Heart right ventricle (tissue), 16 donors: ENCODE measurements at regions not wholly inside any gene's neighbourhood (a gene's known extent, or its start where the extent isn't known, plus 50 kb on each side); places are given as distances from the start of the nearest gene placed in this dataset.
"Not testable (repeated sequence)": the region's sequence is repeated elsewhere in the genome, so short reads cannot be mapped to it uniquely, and the experiment has no call there.

Experiments used
- ATAC-seq, 8 donors: fragments of 200-7000 bp; cut with Tn5 transposase; one replicate each; pipeline ENCODE4 v1.9.1; 2020; ENCODE audit warnings: mild to moderate bottlenecking in 8 of 8, moderate library complexity in 8 of 8, moderate number of reproducible peaks in 1 of 8
- DNase-seq, 2 donors: peaks; one replicate each; pipeline ENCODE4 v3.0.0-alpha.2; 2020
- H3K27ac ChIP-seq, 10 donors: fragments of 200-600 bp; sonication (generic) in 2 of 10; one replicate each; pipeline versions ENCODE4 v1.5.0 to v1.8.0; 2020 to 2022; ENCODE audit warnings: mild to moderate bottlenecking in 3 of 10
- H3K27me3 ChIP-seq, 7 donors: fragments of 200-600 bp; one replicate each; pipeline ENCODE4 v1.8.0; 2021 to 2022; ENCODE audit warnings: mild to moderate bottlenecking in 2 of 7
- H3K36me3 ChIP-seq, 9 donors: fragments of 200-600 bp; sonication (generic) in 1 of 9; one replicate each; pipeline versions ENCODE4 v1.5.0 to v1.8.0; 2020 to 2022; ENCODE audit warnings: mild to moderate bottlenecking in 2 of 9
- H3K4me1 ChIP-seq, 9 donors: fragments of 200-600 bp; sonication (generic) in 1 of 9; one replicate each; pipeline versions ENCODE4 v1.5.0 to v1.8.0; 2020 to 2022; ENCODE audit warnings: mild to moderate bottlenecking in 4 of 9
- H3K4me3 ChIP-seq, 10 donors: fragments of 200-600 bp; sonication (generic) in 2 of 10; one replicate each; pipeline versions ENCODE4 v1.5.0 to v1.8.0; 2020 to 2022; ENCODE audit warnings: mild to moderate bottlenecking in 7 of 10, moderate library complexity in 2 of 10
- H3K9me3 ChIP-seq, 11 donors: fragments of 200-600 bp in 10 of 11; sonication (generic) in 2 of 11; one replicate each; pipeline versions ENCODE4 v1.5.0 to v1.8.0; 2013 to 2022; ENCODE audit warnings: mild to moderate bottlenecking in 2 of 11, control low read depth in 1 of 11, moderate library complexity in 1 of 11
- CTCF ChIP-seq, 9 donors: fragments of 200-600 bp; sonication (generic) in 2 of 9; IDR thresholded peaks; one replicate each; pipeline versions ENCODE4 v1.5.0 to v1.8.0; 2021 to 2022; ENCODE audit warnings: antibody characterized with exemption in 9 of 9, mild to moderate bottlenecking in 5 of 9, moderate library complexity in 1 of 9
- WGBS, 2 donors: extraction: QIAGEN DNeasy Blood & Tissue Kit; methylation state at CpG; one replicate each; pipeline ENCODE4 v1.1.7; 2013; ENCODE audit warnings: inconsistent platforms in 1 of 2; 5-methylcytosine and 5-hydroxymethylcytosine counted together
- intact Hi-C, 10 donors: fragments of 100-400 bp; cut with DNase I; formaldehyde crosslinking; loops; one replicate each; pipeline versions ENCODE4 v1.11.1 to v1.14.2; 2022
- donor health status: Arrhythmogenic right ventricular cardiomyopathy.
- donor health status: ischemic (EF 13 %, LVEDD 7.1; RV severe dilation, severe dysfunction).
- donor health status: healthy with polysubstance abuse.
- donor health status: DM: no; HTN: yes; CAD: no.
- donor health status: DM: no; HTN: no; CAD: no.
- donor health status: ischemic (EF 25% LVEDD 6.9; RV normal size, moderate dysfunction).
- donor health status: ischemic (EF 25% LVEDD 5.7; RV mildly dilated, moderate dysfunction).
- donor health status: healthy.
- donor health status: DM: yes; HTN: yes; CAD: no.
- donor health status: Ischemic cardiomyopathy.
- donor health status: ischemic (EF 35%, LVEDD 5.7; RV mildly dilated, moderate dysfunction).
- donor health status: nonischemic (EF 11% LVEDD 7.7; RV severe dilation, severe dysfunction).
- donor health status: DM: yes; HTN: yes; CAD: no.
- donor health status: PGD.
- donor health status: ischemic (EF 29% LVEDD 5.4; RV normal size, mild dysfunction).
- donor health status: nonischemic (EF 23%, LVEDD 6.1; RV moderate dilation, normal function).

- intact Hi-C loops, H3K4me1 ChIP-seq, H3K4me3 ChIP-seq, H3K27ac ChIP-seq, H3K9me3 ChIP-seq, H3K27me3 ChIP-seq, DNase-seq, H3K36me3 ChIP-seq, ATAC-seq: not testable (repeated sequence)
- 84 to 95% methylated on average over 28 to 32 of the region's 35 CpGs for WGBS, 2 donors
These were observed 52.3 kb upstream of the MARK1 start for GRCh38 chr1:220475608-220476007.

GRCh38 chr1:220475141-220475540 lies 52.8 kb upstream of the MARK1 start:
- ATAC-seq, DNase-seq, H3K4me3 ChIP-seq, H3K9me3 ChIP-seq, H3K27ac ChIP-seq, H3K36me3 ChIP-seq, H3K4me1 ChIP-seq, intact Hi-C loops, H3K27me3 ChIP-seq: not testable (repeated sequence)
- WGBS, 2 donors = 92 to 93% methylated on average over 8 of the region's 8 CpGs

- WGBS, 2 donors = 93 to 96% methylated on average over 2 of the region's 2 CpGs
- H3K27ac ChIP-seq = no peak overlapping the region
- H3K9me3 ChIP-seq = peaks cover 0 to 4% (median 0%) of the 10 kb centered on the region in 11 donors
- no peak overlapping the region for H3K4me3 ChIP-seq
- no peak for TF ChIP-seq CTCF (IDR thresholded peaks at IDR 0.05)
- H3K27me3 ChIP-seq = no peaks in the 10 kb centered on the region
- no peaks in the 10 kb centered on the region for H3K4me1 ChIP-seq
- no peak for ATAC-seq
- no peaks in the 10 kb centered on the region for H3K36me3 ChIP-seq
- no peak for DNase-seq
- intact Hi-C loops = no loop called here
These were observed 54.5 kb upstream of the MARK1 start for GRCh38 chr1:220473440-220473839.

GRCh38 chr1:220462752-220463151 lies 65.2 kb upstream of the MARK1 start:
- intact Hi-C loops = no loop called here
- Histone ChIP-seq H3K9me3 (peaks cover 0 to 10% (median 0%) of the 10 kb centered on the region in 11 donors), H3K27ac (no peak overlapping the region), H3K4me3 (no peak overlapping the region), H3K4me1 (peaks cover 0 to 11% (median 0%) of the 10 kb centered on the region in 9 donors), H3K36me3 (no peaks in the 10 kb centered on the region), H3K27me3 (no peaks in the 10 kb centered on the region)
- no peak for DNase-seq
- TF ChIP-seq CTCF (IDR thresholded peaks at IDR 0.05) = peak in 1 of 9 donors; percentile 10
- peak in 1 of 8 donors; percentile 35 for ATAC-seq
- WGBS, 2 donors = 74 to 77% methylated on average over 11 of the region's 11 CpGs

- H3K36me3 ChIP-seq = no peaks in the 10 kb centered on the region
- H3K4me3 ChIP-seq = no peak overlapping the region
- TF ChIP-seq CTCF (IDR thresholded peaks at IDR 0.05) = no peak
- DNase-seq (no peak), ATAC-seq (no peak)
- H3K9me3 ChIP-seq = no peaks in the 10 kb centered on the region
- intact Hi-C loops = no loop called here
- H3K4me1 ChIP-seq = peaks cover 0 to 14% (median 0%) of the 10 kb centered on the region in 9 donors
- H3K27ac ChIP-seq = no peak overlapping the region
- H3K27me3 ChIP-seq = no peaks in the 10 kb centered on the region
These were observed 69.0 kb upstream of the MARK1 start for GRCh38 chr1:220458936-220459335.
